H9 (cell line): ENCODE measurements at regions not wholly inside any gene's neighbourhood (a gene's known extent, or its start where the extent isn't known, plus 50 kb on each side); places are given as distances from the start of the nearest gene placed in this dataset.

Source experiments
- DNase-seq: peaks from one replicate; pipeline ENCODE4 v3.0.0-alpha.2; 2017
- H2AFZ ChIP-seq: one replicate; pipeline ENCODE4 v1.6.1; 2013; ENCODE audit warnings: mild to moderate bottlenecking, low read length, control low read depth, moderate library complexity
- H2AK5ac ChIP-seq: 2 replicates; pipeline ENCODE4 v1.6.1; 2013; ENCODE audit warnings: low read length, control low read depth, mixed read lengths; ENCODE audit not compliant: insufficient read length
- H2BK120ac ChIP-seq: one replicate; pipeline ENCODE4 v1.6.1; 2013; ENCODE audit warnings: low read depth, mild to moderate bottlenecking, low read length, control low read depth, inconsistent platforms; ENCODE audit not compliant: poor library complexity, severe bottlenecking
- H2BK12ac ChIP-seq: 2 replicates; pipeline ENCODE4 v1.6.1; 2013; ENCODE audit warnings: low read length, control low read depth, mixed read lengths, low read depth; ENCODE audit not compliant: insufficient read length
- H2BK15ac ChIP-seq: 2 replicates; pipeline ENCODE4 v1.6.1; 2013; ENCODE audit warnings: low read depth, low read length, control low read depth
- H2BK20ac ChIP-seq: one replicate; pipeline ENCODE4 v1.6.1; 2013; ENCODE audit warnings: low read depth, mild to moderate bottlenecking, low read length, control low read depth, inconsistent platforms; ENCODE audit not compliant: poor library complexity, severe bottlenecking
- H2BK5ac ChIP-seq: 2 replicates; pipeline ENCODE4 v1.6.1; 2013; ENCODE audit warnings: low read length, control low read depth, mixed read lengths; ENCODE audit not compliant: insufficient read length
- H3K14ac ChIP-seq: 2 replicates; pipeline ENCODE4 v1.6.1; 2013; ENCODE audit warnings: low read length, control low read depth; ENCODE audit not compliant: insufficient read depth
- H3K18ac ChIP-seq: 2 replicates; pipeline ENCODE4 v1.6.1; 2013; ENCODE audit warnings: low read depth, mild to moderate bottlenecking, mixed read lengths, low read length, control low read depth; ENCODE audit not compliant: insufficient read length
- H3K23ac ChIP-seq: 2 replicates; pipeline ENCODE4 v1.6.1; 2013; ENCODE audit warnings: low read length, control low read depth, mixed read lengths, low read depth; ENCODE audit not compliant: insufficient read length
- H3K23me2 ChIP-seq: 2 replicates; pipeline ENCODE4 v1.6.1; 2013; ENCODE audit warnings: low read depth, mild to moderate bottlenecking, mixed read lengths, low read length, control low read depth; ENCODE audit not compliant: insufficient read length, poor library complexity, severe bottlenecking
- H3K27ac ChIP-seq: 2 replicates; pipeline ENCODE4 v1.5.1; 2013; ENCODE audit warnings: low read length, control low read depth, mixed read lengths, low read depth; ENCODE audit not compliant: insufficient read length
- H3K27me3 ChIP-seq: 2 replicates; pipeline ENCODE4 v1.6.1; 2013; ENCODE audit warnings: low read length, control low read depth, inconsistent platforms; ENCODE audit not compliant: insufficient read depth
- H3K4ac ChIP-seq: 2 replicates; pipeline ENCODE4 v1.6.1; 2013; ENCODE audit warnings: low read depth, mild to moderate bottlenecking, control low read depth, inconsistent platforms, low read length, moderate library complexity
- H3K4me1 ChIP-seq: 2 replicates; pipeline ENCODE4 v1.6.1; 2013; ENCODE audit warnings: low read length, control low read depth, inconsistent platforms; ENCODE audit not compliant: insufficient read depth
- H3K4me2 ChIP-seq: 2 replicates; pipeline ENCODE4 v1.6.1; 2013; ENCODE audit warnings: low read length, control low read depth, mixed read lengths; ENCODE audit not compliant: insufficient read length, insufficient read depth
- H3K56ac ChIP-seq: 2 replicates; pipeline ENCODE4 v1.6.1; 2013; ENCODE audit warnings: low read depth, mild to moderate bottlenecking, mixed read lengths, low read length, control low read depth; ENCODE audit not compliant: insufficient read length
- H3K79me1 ChIP-seq: 2 replicates; pipeline ENCODE4 v1.6.1; 2013; ENCODE audit warnings: low read depth, mild to moderate bottlenecking, moderate library complexity, low read length, control low read depth, inconsistent platforms; ENCODE audit not compliant: insufficient read depth, poor library complexity, severe bottlenecking
- H3K79me2 ChIP-seq: 2 replicates; pipeline ENCODE4 v1.6.1; 2013; ENCODE audit warnings: low read length, control low read depth, inconsistent platforms; ENCODE audit not compliant: insufficient read depth
- H3K9ac ChIP-seq: 2 replicates; pipeline ENCODE4 v1.6.1; 2013; ENCODE audit warnings: low read length, control low read depth, mixed read lengths; ENCODE audit not compliant: insufficient read length; ENCODE audit errors: extremely low read depth
- H3K9me3 ChIP-seq: one replicate; pipeline ENCODE4 v1.6.1; 2013; ENCODE audit warnings: low read depth, low read length, inconsistent platforms; ENCODE audit not compliant: control insufficient read depth
- H3T11ph ChIP-seq: one replicate; pipeline ENCODE4 v1.6.1; 2013; ENCODE audit warnings: mild to moderate bottlenecking, low read length, control low read depth, inconsistent platforms
- H4K20me1 ChIP-seq: one replicate; pipeline ENCODE4 v1.6.1; 2013; ENCODE audit not compliant: control insufficient read depth, insufficient read length, insufficient read depth
- H4K5ac ChIP-seq: 2 replicates; pipeline ENCODE4 v1.6.1; 2013; ENCODE audit warnings: low read depth, mild to moderate bottlenecking, mixed read lengths, low read length, control low read depth; ENCODE audit not compliant: insufficient read length
- H4K8ac ChIP-seq: replicated peaks from 2 replicates; pipeline ENCODE4 v1.6.1; 2013; ENCODE audit warnings: low read length, control low read depth, mixed read lengths, low read depth; ENCODE audit not compliant: insufficient read length
- H4K91ac ChIP-seq: 2 replicates; pipeline ENCODE4 v1.6.1; 2013; ENCODE audit warnings: low read depth, mild to moderate bottlenecking, moderate library complexity, mixed read lengths, low read length, control low read depth; ENCODE audit not compliant: insufficient read length
- H3K27ac Mint-ChIP-seq, 3 experiments: 2 replicates in 2 of 3; 3 replicates in 1 of 3; pipeline ENCODE4 v1.8.0; 2020 to 2021; ENCODE audit warnings: mixed read lengths in 3 of 3, mild to moderate bottlenecking in 1 of 3, moderate library complexity in 1 of 3
- H3K27me3 Mint-ChIP-seq: 2 replicates; pipeline ENCODE4 v1.8.0; 2021; ENCODE audit warnings: low read depth, mild to moderate bottlenecking, moderate library complexity, mixed read lengths
- H3K36me3 Mint-ChIP-seq, 3 experiments: 2 replicates in 2 of 3; 3 replicates in 1 of 3; pipeline ENCODE4 v1.8.0; 2020 to 2021; ENCODE audit warnings: low read depth in 3 of 3, mixed read lengths in 3 of 3; ENCODE audit not compliant: insufficient read depth in 1 of 3
- H3K4me1 Mint-ChIP-seq, 2 experiments: 2 replicates each; pipeline ENCODE4 v1.8.0; 2020; ENCODE audit warnings: mixed read lengths in 2 of 2
- H3K4me3 Mint-ChIP-seq, 2 experiments: 2 replicates in 1 of 2; 3 replicates in 1 of 2; pipeline ENCODE4 v1.8.0; 2020 to 2021; ENCODE audit warnings: mild to moderate bottlenecking in 2 of 2, mixed read lengths in 2 of 2, moderate library complexity in 1 of 2
- H3K9me3 Mint-ChIP-seq, 2 experiments: 2 replicates in 1 of 2; 3 replicates in 1 of 2; pipeline ENCODE4 v1.8.0; 2020; ENCODE audit warnings: mild to moderate bottlenecking in 2 of 2, mixed read lengths in 2 of 2, moderate library complexity in 1 of 2
- WGBS: extraction: QIAGEN DNeasy Blood & Tissue Kit; methylation state at CpG from one replicate; pipeline ENCODE4 v1.1.7; 2013; ENCODE audit warnings: missing lambda C conversion rate, low lambda C conversion rate, mixed read lengths; ENCODE audit not compliant: insufficient read length; ENCODE audit errors: extremely low coverage; 5-methylcytosine and 5-hydroxymethylcytosine counted together
- TF ChIP-seq, protein P1 (sequence below): fragments of 200-600 bp; sonication (generic); conservative IDR thresholded peaks from 3 replicates; pipeline ENCODE4 v1.8.0; 2021; ENCODE audit warnings: antibody characterized with exemption, mild to moderate bottlenecking

DNA sequence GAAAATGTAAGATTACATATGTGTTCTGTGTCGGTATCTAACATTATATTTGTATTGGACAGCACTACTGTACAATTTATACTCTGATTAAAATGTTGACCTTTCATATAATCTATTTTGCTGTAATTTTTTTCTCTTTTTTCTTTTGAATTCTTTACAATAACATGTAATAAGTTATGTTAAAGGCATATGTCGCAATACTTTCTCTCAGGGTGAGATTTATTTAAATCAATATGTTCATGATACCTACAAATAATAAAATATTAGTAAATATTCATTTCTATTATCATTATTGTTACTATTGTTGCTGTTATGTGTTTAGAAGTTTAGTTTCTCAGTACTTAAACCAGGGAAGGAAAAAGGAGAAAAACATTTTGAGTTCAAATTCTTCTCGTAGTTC is 807.4 kb downstream of the STIM2 start:
- Histone ChIP-seq H2BK15ac (no peak overlapping the region), H3K23me2 (no peaks in the 10 kb centered on the region), H3K79me1 (no peaks in the 10 kb centered on the region), H3K4ac (no peak overlapping the region), H4K20me1 (no peaks in the 10 kb centered on the region), H2BK12ac (no peak overlapping the region), H3K18ac (no peak overlapping the region), H3K56ac (no peak overlapping the region), H3K4me2 (no peak overlapping the region), H3K14ac (no peak overlapping the region), H2AK5ac (no peak overlapping the region), H3T11ph (no peak overlapping the region), H3K79me2 (no peaks in the 10 kb centered on the region), H2BK120ac (no peak overlapping the region), H4K5ac (no peak overlapping the region), H2BK5ac (no peak overlapping the region), H3K9me3 (no peaks in the 10 kb centered on the region), H3K27me3 (no peaks in the 10 kb centered on the region), H4K91ac (no peak overlapping the region), H3K4me1 (no peaks in the 10 kb centered on the region), H3K23ac (no peak overlapping the region), H2BK20ac (no peak overlapping the region), H3K27ac (no peak overlapping the region), H4K8ac (no peak overlapping the region), H3K9ac (no peak overlapping the region), H2AFZ (no peak overlapping the region)
- Mint-ChIP-seq H3K4me1 (peaks cover 3 to 6% of the 10 kb centered on the region in 2 experiments; a peak in 2 of 4 replicates), H3K4me3 (no peak overlapping the region), H3K27me3 (no peaks in the 10 kb centered on the region; the same call in 1 of the 2 replicates), H3K27ac (no peak overlapping the region), H3K9me3 (no peaks in the 10 kb centered on the region), H3K36me3 (no peaks in the 10 kb centered on the region)
- no CpG with 5 or more reads among the region's 3 CpGs for WGBS
- TF ChIP-seq, protein P1, sequence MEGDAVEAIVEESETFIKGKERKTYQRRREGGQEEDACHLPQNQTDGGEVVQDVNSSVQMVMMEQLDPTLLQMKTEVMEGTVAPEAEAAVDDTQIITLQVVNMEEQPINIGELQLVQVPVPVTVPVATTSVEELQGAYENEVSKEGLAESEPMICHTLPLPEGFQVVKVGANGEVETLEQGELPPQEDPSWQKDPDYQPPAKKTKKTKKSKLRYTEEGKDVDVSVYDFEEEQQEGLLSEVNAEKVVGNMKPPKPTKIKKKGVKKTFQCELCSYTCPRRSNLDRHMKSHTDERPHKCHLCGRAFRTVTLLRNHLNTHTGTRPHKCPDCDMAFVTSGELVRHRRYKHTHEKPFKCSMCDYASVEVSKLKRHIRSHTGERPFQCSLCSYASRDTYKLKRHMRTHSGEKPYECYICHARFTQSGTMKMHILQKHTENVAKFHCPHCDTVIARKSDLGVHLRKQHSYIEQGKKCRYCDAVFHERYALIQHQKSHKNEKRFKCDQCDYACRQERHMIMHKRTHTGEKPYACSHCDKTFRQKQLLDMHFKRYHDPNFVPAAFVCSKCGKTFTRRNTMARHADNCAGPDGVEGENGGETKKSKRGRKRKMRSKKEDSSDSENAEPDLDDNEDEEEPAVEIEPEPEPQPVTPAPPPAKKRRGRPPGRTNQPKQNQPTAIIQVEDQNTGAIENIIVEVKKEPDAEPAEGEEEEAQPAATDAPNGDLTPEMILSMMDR, result no peak
- DNase-seq, result no peak
